HG03571 (cell line): ENCODE measurements at regions not wholly inside any gene's neighbourhood (a gene's known extent, or its start where the extent isn't known, plus 50 kb on each side); places are given as distances from the start of the nearest gene placed in this dataset.
"Not testable (repeated sequence)": the region's sequence is repeated elsewhere in the genome, so short reads cannot be mapped to it uniquely, and the experiment has no call there.

ENCODE experiments used
- ATAC-seq: cut with Tn5 transposase; IDR thresholded peaks from one replicate; pipeline ENCODE4 v1.9.1; 2021; ENCODE audit not compliant: unreplicated experiment

DNA sequence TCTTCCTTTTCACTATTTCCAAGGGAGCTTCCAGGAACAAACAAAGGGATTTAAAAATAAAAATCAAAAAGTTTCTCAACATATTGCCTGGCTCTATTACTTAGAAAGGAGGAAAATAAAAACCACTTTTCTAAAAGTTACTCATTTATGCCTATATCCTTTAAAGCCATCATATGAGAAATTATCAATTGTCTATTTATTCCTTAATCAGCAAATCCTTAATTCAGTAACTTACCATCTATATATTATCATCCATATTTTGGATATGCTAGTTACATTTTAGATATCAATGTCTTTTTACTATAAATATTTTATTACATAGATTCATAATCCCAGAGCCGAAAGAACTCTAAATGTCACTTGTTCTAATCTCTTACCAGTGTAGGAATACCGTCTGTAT is 481.5 kb upstream of the ANO5 start:
- ATAC-seq: no peak

DNA sequence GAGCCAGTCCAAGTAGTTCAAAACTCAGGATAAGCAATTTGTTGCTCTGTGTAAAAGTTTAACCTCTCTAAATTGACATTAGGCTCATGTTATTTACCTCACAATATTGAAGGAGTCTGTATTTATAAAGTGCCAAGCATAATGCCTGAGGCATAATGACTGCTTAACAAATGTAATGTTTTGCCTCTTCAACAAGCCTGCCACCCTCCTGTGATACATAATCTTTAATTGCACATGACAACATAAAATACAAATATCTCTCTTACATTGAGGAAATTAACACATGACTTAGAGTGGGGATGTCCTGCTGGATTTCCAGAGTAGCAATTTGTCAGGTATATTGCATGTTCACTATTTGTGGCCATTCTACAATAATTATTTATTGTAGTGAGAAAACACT is 469.2 kb upstream of the ANO5 start:
- ATAC-seq: no peak

DNA sequence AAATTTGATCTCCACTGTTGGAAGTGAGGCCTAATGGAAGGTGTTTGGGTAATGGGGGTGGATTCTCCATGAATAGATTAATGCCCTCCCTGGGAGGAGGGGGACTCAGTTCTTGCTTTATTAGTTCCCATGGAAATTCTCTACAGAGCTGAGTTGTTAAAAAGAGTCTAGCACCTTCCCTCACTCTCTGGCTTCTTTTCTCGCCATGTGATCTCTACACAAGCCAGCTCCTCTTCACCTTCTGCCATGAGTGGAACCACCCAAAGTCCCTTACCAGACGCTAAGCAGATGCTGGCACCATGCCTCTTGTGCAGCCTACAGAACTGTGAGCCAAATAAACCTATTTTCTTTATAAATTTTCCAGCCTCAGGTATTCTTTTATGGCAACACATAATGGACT is 465.8 kb upstream of the ANO5 start:
- no peak for ATAC-seq

DNA sequence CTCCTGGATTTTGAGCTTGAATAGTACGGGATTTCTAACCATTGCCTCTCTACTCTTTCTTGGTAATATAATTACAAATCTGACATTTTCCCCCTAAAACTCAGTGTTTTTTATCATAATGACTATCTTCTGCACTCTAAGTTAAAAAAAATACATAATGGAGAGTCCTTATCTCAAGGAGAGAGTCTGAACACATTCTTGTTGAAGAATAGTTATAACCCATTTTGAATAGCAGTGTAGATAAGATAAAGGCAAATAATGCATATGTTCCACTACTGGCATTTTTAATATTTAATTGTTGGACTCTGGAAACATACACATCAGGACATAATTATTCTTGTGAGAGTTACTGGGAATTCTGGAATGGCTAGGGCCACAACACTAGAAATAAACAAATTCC is 456.5 kb upstream of the ANO5 start:
- ATAC-seq: no peak

DNA sequence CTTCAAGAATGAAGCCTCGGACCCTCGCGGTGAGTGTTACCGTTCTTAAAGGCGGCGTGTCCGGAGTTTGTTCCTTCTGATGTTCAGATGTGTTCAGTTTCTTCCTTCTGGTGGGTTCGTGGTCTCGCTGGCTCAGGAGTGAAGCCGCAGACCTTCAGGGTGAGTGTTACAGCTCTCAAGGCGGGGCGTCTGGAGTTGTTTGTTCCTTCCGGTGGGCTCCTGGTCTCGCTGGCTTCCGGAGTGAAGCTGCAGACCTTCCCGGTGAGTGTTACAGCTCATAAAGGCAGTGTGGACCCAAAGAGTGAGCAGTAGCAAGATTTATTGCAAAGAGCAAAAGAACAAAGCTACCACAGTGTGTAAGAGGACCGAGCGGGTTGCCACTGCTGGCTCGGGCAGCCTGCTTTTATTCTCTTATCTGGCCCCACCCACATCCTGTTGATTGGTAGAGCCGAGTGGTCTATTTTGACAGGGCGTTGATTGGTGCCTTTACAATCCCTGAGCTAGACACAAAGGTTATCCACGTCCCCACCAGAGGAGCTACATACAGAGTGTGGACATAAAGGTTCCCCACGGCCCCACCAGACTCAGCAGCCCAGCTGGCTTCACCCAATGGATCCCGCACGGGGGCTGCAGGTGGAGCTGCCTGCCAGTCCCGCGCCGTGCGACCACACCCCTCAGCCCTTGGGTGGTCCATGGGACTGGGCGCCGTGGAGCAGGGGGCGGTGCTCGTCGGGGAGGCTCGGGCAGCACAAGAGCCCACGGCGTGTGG is 440.2 kb upstream of the ANO5 start:
- not testable (repeated sequence) for ATAC-seq

DNA sequence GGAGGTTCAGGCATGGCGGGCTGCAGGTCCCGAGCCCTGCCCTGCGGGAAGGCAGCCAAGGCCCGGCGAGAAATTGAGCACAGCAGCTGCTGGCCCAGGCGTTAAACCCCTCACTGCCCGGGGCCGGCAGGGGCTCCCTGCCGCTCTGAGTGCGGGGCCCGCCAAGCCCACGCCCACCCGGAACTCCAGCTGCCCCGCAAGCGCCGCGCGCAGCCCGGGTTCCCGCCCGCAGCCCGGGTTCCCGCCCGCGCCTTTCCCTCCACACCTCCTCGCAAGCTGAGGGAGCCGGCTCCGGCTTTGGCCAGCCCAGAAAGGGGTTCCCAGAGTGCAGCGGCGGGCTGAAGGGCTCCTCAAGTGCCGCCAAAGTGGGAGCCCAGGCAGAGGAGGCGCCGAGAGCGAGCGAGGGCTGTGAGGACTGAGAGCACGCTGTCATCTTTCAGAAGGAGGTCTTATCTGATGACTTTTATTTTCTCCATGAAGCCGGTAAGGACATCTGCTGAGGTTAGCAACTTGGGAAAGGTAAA is 439.6 kb upstream of the ANO5 start:
- ATAC-seq: not testable (repeated sequence)

DNA sequence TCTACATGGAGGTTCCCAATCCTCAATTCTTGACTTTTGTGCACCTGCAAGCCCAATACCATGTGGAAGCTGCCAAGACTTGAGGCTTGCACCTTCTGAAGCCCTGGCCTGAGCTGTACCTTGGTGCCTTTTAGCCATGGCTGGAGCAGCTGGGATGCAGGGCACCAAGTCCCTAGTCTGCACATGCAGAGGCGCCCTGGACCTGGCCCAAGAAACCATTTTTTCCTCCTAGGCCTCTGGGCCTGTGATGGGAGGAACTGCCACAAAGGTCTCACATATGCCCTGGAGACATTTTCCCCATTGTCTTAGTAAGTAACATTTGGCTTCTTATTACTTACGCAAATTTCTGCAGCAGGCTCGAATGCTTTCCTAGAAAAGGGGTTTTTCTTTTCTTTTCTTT is 431.9 kb upstream of the ANO5 start:
- ATAC-seq: no peak

DNA sequence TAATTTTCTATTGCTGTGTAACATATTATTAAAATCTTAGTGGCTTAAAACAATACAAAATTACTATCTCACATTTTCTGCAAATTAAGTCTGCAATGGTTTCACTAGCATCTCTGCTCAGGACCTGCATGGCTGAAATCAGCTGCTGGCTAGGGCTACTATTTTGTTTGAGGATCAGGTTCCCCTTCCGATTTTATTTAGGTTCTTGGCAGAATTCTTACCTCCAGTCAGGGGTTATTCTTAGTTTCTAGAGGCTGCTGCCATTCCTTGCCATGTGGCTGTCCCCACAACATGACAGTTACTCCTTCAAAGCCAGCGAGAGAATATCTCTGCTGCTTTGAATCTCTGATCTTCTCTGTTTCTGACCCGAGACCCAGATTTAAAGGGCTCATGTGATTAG is 424.5 kb upstream of the ANO5 start:
- ATAC-seq: no peak

DNA sequence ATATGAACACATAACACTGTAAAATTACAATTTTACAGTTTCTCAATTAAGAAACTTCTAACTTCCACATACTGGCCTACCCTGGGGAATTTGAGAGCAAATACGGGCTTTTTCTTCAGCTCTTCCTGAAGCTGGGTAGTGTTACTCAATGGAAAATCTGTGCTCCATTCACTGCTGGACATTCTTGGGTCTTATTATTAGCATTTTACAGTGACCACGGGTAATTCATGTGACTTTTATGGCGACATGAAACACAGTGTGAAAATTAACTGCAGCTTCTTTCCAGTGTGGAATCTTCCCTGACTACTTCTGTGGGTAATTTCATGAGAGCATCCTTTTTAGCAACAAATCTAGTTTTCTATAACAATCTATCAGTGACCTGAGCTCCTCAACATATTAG is 423.7 kb upstream of the ANO5 start:
- no peak for ATAC-seq

DNA sequence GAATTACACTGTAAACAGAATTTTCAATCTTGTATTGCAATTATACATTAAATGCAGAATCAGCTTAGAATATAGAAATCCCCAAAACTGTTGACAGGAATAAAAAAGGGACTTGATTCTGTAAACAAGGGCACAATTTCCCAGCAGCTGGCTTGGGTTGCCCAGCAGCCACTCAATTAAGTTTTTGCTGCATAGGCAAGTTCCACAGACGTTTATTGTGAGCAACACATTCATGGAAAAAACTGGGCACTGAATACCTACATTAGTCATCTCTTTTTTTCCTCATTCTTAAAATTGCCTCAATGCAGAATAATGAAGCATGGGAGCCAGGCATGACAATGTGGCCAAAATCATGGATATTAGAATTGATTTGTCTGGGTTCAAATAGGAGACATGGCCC is 421.8 kb upstream of the ANO5 start:
- ATAC-seq: no peak

DNA sequence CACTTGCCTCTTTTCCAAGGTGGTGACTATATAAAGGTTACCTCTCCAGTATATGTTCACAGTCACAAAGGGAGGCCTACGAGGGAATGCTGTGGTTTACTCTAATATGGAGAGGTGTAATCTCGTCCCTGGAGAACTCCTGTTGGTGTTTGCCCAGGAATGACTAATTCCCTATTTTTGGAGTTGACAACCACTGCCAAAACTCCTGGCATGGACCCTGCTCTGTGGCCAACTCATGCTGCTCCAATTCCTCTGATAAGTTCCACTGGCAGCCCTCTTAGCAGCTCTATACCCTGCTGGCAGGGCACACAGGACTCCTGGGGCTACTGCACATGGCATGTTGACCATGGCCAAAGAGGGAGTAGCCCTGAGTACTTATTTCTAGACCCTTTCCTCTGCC is 418.7 kb upstream of the ANO5 start:
- ATAC-seq: no peak

DNA sequence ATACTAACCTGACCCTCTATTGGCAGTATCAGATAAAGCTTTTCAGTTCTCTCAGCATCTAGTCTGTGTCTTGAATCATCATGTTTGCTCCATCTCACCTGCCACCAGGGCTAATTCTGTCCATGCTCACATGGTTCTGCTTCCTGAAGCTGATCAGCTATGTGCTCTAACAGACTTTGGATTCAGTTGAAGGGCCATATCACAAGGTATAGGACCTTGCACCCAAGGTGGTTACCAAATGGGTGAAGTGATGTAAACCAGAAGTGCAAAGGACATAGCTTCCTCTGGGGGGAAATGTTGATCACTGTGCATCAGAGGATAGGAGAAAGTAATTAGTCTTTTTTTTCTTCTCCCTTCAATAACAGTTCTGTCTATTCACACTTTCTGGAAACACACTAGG is 417.0 kb upstream of the ANO5 start:
- ATAC-seq: no peak

DNA sequence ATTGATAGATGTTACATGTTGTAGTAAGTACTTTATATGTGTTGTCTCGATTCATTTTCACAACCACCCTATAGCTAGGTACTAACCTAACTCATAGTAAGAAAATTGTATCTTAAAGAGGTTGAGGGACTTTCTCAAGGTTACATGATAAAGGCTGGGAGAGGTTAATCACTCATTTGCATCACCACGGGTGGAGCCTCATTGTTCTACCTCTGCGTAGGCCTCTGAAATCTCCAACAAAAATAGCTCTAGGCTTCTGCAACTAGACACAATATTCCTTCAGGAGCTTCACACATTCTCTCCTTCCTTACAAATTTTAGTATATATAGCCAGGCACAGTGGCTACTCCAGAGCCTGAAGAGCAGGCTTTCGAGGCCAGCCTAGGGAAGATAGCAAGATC is 408.9 kb upstream of the ANO5 start:
- no peak for ATAC-seq

DNA sequence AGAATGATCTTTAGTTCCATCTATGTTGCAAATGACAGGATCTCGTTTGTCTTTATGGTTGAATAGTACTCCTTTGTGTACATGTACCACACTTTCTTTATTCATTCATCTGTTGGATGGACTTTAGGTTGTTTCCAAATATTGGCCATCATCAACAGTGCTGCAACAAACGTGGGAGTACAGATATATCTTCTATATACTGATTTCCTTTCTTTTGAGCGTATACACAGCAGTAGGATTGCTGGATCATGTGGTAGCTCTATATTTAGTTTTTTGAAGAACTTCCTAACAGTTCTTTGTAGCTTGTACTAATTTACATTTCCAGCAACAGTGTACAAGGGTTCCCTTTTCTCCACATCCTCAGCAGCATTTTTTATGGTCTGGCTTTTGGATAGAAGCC is 407.5 kb upstream of the ANO5 start:
- ATAC-seq: no peak

DNA sequence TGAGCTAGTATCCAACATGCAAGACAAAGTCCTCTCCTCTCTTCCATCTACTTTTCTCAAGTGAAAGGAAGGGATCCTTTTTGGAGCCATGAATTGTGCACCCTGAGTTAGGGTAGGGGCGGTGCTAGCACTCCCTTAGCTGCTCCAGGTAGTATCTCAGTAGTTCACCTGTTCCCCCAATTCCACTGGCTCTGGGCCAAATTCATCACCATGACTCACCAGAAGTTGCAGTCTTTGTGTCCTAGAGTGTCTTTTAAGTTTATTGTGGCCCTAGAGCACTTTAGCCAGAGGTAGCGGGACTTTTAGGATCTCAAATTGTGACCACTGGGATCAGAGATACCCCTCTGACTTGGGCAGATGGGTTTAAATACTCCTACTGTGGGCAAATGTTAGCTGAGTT is 398.6 kb upstream of the ANO5 start:
- ATAC-seq: no peak

DNA sequence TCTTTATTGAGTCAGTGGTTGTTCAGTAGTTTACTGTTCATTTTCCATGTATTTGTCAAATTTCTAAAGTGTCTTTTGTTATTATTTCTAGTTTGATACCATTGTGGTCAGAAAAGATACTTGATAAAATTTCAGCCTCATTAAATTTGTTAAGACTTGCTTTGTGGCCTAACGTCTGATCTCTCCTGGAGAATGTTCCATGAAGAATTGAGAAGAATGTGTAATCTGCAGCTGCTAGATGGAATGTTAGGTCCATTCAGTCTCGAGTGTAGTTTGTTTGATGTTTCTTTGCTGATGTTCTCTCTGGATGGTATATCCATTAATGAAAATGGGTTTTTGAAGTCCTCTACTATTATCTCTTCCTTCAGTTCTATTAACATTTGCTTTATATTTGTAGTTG is 394.7 kb upstream of the ANO5 start:
- ATAC-seq: no peak

DNA sequence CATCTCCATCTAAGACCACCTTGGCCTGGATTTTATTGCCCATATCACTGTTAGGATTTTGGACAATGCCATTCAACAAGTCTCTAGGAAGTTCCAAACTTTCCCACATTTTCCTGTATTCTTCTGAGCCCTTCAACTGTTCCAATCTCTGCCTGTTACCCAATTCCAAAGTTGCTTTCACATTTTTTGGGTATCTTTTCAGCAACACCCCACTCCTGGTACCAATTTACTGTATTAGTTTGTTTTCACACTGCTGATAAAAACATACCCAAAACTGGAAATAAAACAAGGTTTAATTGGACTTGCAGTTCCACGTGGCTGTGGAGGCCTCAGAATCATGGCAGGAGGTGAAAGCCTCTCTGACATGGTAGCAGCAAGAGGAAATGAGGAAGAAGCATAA is 388.4 kb upstream of the ANO5 start:
- not testable (repeated sequence) for ATAC-seq

DNA sequence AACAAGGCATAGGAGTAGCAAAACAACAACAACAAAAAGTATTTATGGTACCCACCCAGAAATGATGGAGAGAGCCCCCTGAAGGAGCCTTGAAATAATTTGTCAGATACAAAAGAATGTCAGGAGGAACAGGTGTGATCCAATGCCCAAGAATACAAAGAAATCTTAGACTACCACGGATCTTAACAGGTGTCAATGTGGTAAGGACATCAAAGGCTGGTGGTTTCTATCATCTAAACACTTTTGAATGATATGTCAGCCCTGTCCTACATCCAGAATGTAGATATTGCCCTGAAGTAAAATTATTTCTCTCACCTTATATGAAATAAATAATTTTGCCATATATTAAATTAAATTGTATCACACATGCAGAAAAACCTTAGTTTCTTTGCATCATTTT is 386.4 kb upstream of the ANO5 start:
- no peak for ATAC-seq

DNA sequence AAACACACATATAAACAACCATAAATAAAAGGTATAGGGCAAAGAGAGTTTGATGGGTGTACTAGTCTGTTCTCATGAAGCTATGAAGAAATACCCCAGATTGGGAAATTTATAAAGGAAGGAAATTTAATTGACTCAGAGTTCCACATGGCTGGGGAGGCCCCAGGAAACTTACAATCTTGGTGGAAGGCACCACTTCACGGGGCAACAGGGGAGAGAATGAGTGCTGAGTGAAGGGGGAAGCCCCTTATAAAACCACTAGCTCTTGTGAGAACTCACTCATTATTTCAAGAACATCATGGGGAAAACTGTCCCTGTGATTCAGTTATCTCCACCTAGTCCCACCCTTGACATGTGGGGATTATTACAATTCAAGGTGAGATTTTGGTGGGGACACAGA is 385.9 kb upstream of the ANO5 start:
- no peak for ATAC-seq

DNA sequence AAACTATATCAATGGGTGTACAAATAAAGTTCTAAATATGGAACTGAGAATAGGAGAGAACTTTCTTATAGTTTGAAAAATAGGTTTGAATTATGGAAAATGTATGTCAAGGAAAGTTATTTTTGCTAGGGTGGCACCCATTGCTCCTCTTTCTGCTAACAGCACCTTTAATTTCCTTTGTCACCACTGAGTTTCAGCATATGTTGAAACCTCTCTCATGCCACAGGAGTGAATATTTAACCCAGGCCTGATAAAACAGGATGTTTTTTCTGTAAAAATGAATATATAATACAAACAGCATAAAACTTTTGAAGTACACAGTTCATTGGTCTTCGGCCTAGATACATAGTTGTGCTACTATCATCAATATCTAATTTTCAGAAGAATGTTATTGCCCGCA is 385.5 kb upstream of the ANO5 start:
- no peak for ATAC-seq

DNA sequence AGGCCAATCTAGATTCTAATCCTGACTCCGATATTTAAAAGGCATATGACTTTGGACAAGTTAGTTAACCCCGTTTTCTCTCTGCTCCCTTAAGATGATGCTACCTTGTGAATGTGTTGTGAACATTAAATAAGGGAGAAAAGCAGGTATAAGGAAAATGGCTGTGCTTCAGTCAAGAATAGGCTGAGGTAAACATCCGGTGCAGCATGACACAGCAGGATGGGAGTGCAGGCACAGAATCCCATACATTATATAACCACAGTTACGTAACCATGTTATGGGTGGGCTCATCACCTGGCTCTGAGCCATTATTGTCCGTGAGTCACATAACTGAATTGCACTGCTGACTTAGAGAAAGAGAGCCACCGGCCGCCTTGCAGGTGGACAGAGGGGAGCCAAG is 382.2 kb upstream of the ANO5 start:
- ATAC-seq: no peak

DNA sequence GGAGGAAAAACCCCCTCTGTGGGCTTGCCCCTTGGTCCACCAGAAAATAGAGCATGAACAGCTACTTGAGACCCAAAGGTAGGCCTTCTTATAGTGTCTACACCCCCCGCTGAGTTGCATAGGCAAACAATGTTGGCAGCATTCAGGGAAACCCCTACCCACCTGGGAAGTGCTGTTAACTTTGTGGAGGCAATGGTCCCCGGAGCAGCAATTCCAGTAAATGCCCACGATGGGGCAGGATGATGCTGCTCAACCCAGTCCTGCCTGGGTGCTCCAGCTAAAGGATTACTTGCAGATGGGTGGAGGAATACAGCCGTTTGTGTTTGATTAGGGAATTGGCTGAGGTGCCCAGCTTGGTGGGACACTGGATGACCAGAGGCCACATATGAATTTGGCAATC is 381.3 kb upstream of the ANO5 start:
- ATAC-seq: no peak

DNA sequence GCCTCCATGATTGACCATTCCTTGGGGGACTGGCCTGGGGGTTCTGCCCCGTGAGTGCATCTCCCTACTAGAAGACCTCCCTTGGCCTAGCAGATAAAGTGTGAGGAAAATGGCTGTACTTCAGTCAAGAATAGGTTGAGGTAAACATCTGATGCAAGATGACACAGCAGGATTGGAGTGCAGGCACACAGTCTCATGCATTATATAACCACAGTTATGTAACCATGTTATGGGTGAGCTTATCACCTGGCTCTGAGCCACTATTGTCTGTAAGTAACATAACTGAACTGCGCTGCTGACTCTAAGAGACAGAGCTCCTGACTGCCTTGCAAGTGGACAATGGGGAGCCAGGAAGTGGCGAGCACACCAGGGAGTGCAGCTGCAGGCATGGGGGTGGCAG is 378.7 kb upstream of the ANO5 start:
- no peak for ATAC-seq
